NCI-H345 treated with DMSO at 0.1 percent for 48 hours (cell line): ENCODE measurements at regions not wholly inside any gene's neighbourhood (a gene's known extent, or its start where the extent isn't known, plus 50 kb on each side); places are given as distances from the start of the nearest gene placed in this dataset.

ENCODE experiments used
- DNase-seq: peaks from one replicate; lab custom pipeline; 2025; ENCODE audit not compliant: unreplicated experiment; lab: John Stamatoyannopoulos, UW

- DNase-seq = no peak
These were observed 1800.2 kb downstream of the MAT2B start for GRCh38 chr5:165305596-165305995.

- DNase-seq = no peak
These were observed 1804.0 kb downstream of the MAT2B start for GRCh38 chr5:165309446-165309845.

- no peak for DNase-seq
These were observed 1804.6 kb downstream of the MAT2B start for GRCh38 chr5:165310031-165310430.

GRCh38 chr5:165321912-165322311, 1816.5 kb downstream of the MAT2B start:
- no peak for DNase-seq

- DNase-seq = no peak
These were observed 1819.8 kb downstream of the MAT2B start for GRCh38 chr5:165325221-165325620.

- no peak for DNase-seq
These were observed 1822.2 kb downstream of the MAT2B start for GRCh38 chr5:165327631-165328030.

GRCh38 chr5:165328846-165329245, 1823.4 kb downstream of the MAT2B start:
- no peak for DNase-seq

- no peak for DNase-seq
These were observed 1828.2 kb downstream of the MAT2B start for GRCh38 chr5:165333623-165334022.

GRCh38 chr5:165334201-165334600, 1828.8 kb downstream of the MAT2B start:
- DNase-seq = no peak

- no peak for DNase-seq
These were observed 1844.3 kb downstream of the MAT2B start for GRCh38 chr5:165349735-165350134.

- DNase-seq = no peak
These were observed 1845.9 kb downstream of the MAT2B start for GRCh38 chr5:165351342-165351741.

GRCh38 chr5:165360366-165360765, 1854.9 kb downstream of the MAT2B start:
- DNase-seq = no peak

GRCh38 chr5:165360784-165361542, 1855.5 kb downstream of the MAT2B start:
- no peak for DNase-seq

- DNase-seq = no peak
These were observed 1864.8 kb downstream of the MAT2B start for GRCh38 chr5:165370233-165370632.

GRCh38 chr5:165370794-165371193, 1865.4 kb downstream of the MAT2B start:
- DNase-seq = no peak

GRCh38 chr5:165375201-165375600, 1869.8 kb downstream of the MAT2B start:
- no peak for DNase-seq

- DNase-seq = no peak
These were observed 1888.4 kb downstream of the MAT2B start for GRCh38 chr5:165393839-165394238.

- no peak for DNase-seq
These were observed 1892.1 kb downstream of the MAT2B start for GRCh38 chr5:165397516-165397915.

- no peak for DNase-seq
These were observed 1894.7 kb downstream of the MAT2B start for GRCh38 chr5:165400086-165400485.

GRCh38 chr5:165404917-165405316, 1899.5 kb downstream of the MAT2B start:
- DNase-seq = no peak

- DNase-seq = no peak
These were observed 1899.9 kb downstream of the MAT2B start for GRCh38 chr5:165405340-165405739.

GRCh38 chr5:165407352-165407751, 1901.9 kb downstream of the MAT2B start:
- DNase-seq = no peak

- DNase-seq = no peak
These were observed 1905.1 kb downstream of the MAT2B start for GRCh38 chr5:165410476-165410875.
